MM.1S (cell line): ENCODE measurements at regions not wholly inside any gene's neighbourhood (a gene's known extent, or its start where the extent isn't known, plus 50 kb on each side); places are given as distances from the start of the nearest gene placed in this dataset.
A peak's percentile ranks its signal among the peaks of the same experiment; 100 is the strongest.

Experiments used
- DNase-seq: peaks from one replicate; pipeline ENCODE4 v3.0.0-alpha.2; 2015
- H2AFZ ChIP-seq: fragments of 300-600 bp; sonication (generic); 2 replicates; pipeline ENCODE4 v1.6.0; 2016; ENCODE audit warnings: antibody characterized with exemption, low read length
- H3F3A ChIP-seq: fragments of 300-600 bp; sonication (generic); 2 replicates; pipeline ENCODE4 v1.6.1; 2016; ENCODE audit warnings: mild to moderate bottlenecking, antibody characterized with exemption, low read length, moderate library complexity, mixed read lengths; ENCODE audit not compliant: insufficient read depth
- H3K27ac ChIP-seq: fragments of 300-600 bp; sonication (generic); 2 replicates; pipeline ENCODE4 v1.5.1; 2016; ENCODE audit warnings: mild to moderate bottlenecking, low read length
- H3K27me3 ChIP-seq: fragments of 300-600 bp; sonication (generic); replicated peaks from 2 replicates; pipeline ENCODE4 v1.6.0; 2016; ENCODE audit warnings: low read length; ENCODE audit not compliant: insufficient read depth
- H3K36me3 ChIP-seq: fragments of 300-600 bp; sonication (generic); replicated peaks from 2 replicates; pipeline ENCODE4 v1.6.1; 2016; ENCODE audit warnings: mild to moderate bottlenecking, low read length, mixed read lengths; ENCODE audit not compliant: insufficient read depth
- H3K4me1 ChIP-seq: fragments of 300-600 bp; sonication (generic); 2 replicates; pipeline ENCODE4 v1.6.1; 2016; ENCODE audit warnings: low read length, mixed read lengths
- H3K4me2 ChIP-seq: fragments of 300-600 bp; sonication (generic); 2 replicates; pipeline ENCODE4 v1.6.0; 2016; ENCODE audit warnings: low read depth, low read length
- H3K4me3 ChIP-seq: fragments of 300-600 bp; sonication (generic); 2 replicates; pipeline ENCODE4 v1.5.1; 2016; ENCODE audit warnings: low read length, mixed read lengths
- H3K79me2 ChIP-seq: fragments of 300-600 bp; sonication (generic); 2 replicates; pipeline ENCODE4 v1.6.1; 2016; ENCODE audit warnings: mixed run types, low read length, mixed read lengths
- H3K9ac ChIP-seq: fragments of 300-600 bp; sonication (generic); 2 replicates; pipeline ENCODE4 v1.6.1; 2016; ENCODE audit warnings: low read length, mixed read lengths
- H3K9me2 ChIP-seq: fragments of 300-600 bp; sonication (generic); replicated peaks from 2 replicates; pipeline ENCODE4 v1.6.1; 2016; ENCODE audit warnings: mild to moderate bottlenecking, low read length, mixed read lengths; ENCODE audit not compliant: insufficient read depth
- H3K9me3 ChIP-seq: fragments of 300-600 bp; sonication (generic); replicated peaks from 2 replicates; pipeline ENCODE4 v1.6.1; 2016; ENCODE audit warnings: mild to moderate bottlenecking, low read length, mixed read lengths; ENCODE audit not compliant: insufficient read depth
- H4K20me1 ChIP-seq: fragments of 300-600 bp; sonication (generic); 2 replicates; pipeline ENCODE4 v1.6.1; 2016; ENCODE audit warnings: mild to moderate bottlenecking, low read length, moderate library complexity, mixed read lengths; ENCODE audit not compliant: insufficient read depth
- EZH2 ChIP-seq: fragments of 300-600 bp; sonication (generic); optimal IDR thresholded peaks from 2 replicates; pipeline ENCODE3; 2017; ENCODE audit warnings: low read depth, mild to moderate bottlenecking, antibody characterized with exemption, low read length, mixed read lengths
- EZH2phosphoT487 ChIP-seq: fragments of 300-600 bp; sonication (generic); IDR thresholded peaks from 2 replicates; pipeline ENCODE4 v1.6.1; 2018; ENCODE audit warnings: antibody characterized with exemption, low read length
- TF ChIP-seq, protein P1 (sequence below): fragments of 300-600 bp; sonication (generic); IDR thresholded peaks from 2 replicates; pipeline ENCODE4 v1.5.1; 2016; ENCODE audit warnings: antibody characterized with exemption, low read length, mixed read lengths

DNA sequence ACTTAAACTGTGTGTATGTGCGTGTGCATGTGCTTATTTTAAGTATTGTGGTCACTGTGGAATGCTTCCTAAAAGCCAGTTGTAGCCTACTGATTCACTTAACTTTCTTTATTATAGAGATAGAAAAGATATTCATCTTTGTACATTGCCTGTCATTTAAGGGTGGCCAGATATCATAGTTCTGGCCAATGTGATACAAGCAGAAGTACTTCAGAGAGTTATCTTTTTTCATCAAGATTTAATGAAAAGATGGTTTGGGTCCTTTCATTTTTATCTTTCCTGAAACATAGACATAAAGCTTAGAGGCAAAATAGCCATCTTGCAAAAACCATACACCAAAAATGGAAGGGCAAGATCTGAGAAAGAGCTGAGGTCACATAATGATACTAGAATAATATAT is 744.7 kb upstream of the ADGRL3 start:
- Histone ChIP-seq H3K9me2 (no peaks in the 10 kb centered on the region), H3K4me3 (no peak overlapping the region), H3K27me3 (no peaks in the 10 kb centered on the region), H3F3A (no peaks in the 10 kb centered on the region), H3K27ac (no peak overlapping the region), H2AFZ (no peak overlapping the region), H4K20me1 (no peaks in the 10 kb centered on the region), H3K9me3 (no peaks in the 10 kb centered on the region), H3K36me3 (no peaks in the 10 kb centered on the region), H3K4me1 (no peaks in the 10 kb centered on the region), H3K79me2 (no peaks in the 10 kb centered on the region), H3K4me2 (no peak overlapping the region), H3K9ac (no peak overlapping the region)
- TF ChIP-seq, protein P1, sequence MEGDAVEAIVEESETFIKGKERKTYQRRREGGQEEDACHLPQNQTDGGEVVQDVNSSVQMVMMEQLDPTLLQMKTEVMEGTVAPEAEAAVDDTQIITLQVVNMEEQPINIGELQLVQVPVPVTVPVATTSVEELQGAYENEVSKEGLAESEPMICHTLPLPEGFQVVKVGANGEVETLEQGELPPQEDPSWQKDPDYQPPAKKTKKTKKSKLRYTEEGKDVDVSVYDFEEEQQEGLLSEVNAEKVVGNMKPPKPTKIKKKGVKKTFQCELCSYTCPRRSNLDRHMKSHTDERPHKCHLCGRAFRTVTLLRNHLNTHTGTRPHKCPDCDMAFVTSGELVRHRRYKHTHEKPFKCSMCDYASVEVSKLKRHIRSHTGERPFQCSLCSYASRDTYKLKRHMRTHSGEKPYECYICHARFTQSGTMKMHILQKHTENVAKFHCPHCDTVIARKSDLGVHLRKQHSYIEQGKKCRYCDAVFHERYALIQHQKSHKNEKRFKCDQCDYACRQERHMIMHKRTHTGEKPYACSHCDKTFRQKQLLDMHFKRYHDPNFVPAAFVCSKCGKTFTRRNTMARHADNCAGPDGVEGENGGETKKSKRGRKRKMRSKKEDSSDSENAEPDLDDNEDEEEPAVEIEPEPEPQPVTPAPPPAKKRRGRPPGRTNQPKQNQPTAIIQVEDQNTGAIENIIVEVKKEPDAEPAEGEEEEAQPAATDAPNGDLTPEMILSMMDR = no peak
- TF ChIP-seq EZH2phosphoT487 = no peak
- DNase-seq = no peak

DNA sequence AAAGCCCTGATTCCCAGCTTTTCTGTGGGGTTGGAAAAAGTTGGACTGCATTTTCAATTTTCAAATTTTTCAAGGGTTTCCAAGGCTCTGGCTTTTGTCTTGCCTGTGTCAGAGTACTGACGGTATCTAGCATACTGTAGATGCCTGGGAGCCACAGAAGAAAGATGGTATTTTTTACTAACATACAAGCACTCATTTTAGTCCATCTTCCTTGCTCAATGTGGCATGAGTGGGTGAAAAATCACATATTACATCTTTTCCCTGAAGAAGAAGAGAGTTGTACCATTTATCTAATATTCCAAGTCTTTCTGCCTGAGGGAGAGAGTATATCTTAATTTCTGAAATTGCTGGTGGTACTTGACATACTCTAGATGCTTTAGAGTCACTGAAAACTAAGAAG is 738.6 kb upstream of the ADGRL3 start:
- Histone ChIP-seq H4K20me1 (no peaks in the 10 kb centered on the region; the same call in 1 of the 2 replicates), H3K79me2 (no peaks in the 10 kb centered on the region), H3F3A (no peaks in the 10 kb centered on the region), H3K27ac (no peak overlapping the region), H3K4me1 (no peaks in the 10 kb centered on the region), H3K9me3 (no peaks in the 10 kb centered on the region), H3K4me2 (no peak overlapping the region), H3K9ac (no peak overlapping the region), H3K4me3 (no peak overlapping the region), H2AFZ (no peak overlapping the region), H3K36me3 (no peaks in the 10 kb centered on the region), H3K27me3 (no peaks in the 10 kb centered on the region), H3K9me2 (no peaks in the 10 kb centered on the region)
- no peak for DNase-seq
- TF ChIP-seq EZH2phosphoT487 = no peak
- TF ChIP-seq, protein P1 = no peak
- no peak for TF ChIP-seq EZH2

GRCh38 chr4:60463857-60464502 is 736.1 kb upstream of the ADGRL3 start:
- no peaks in the 10 kb centered on the region for H3K9me2 ChIP-seq
- no peaks in the 10 kb centered on the region for H3K79me2 ChIP-seq
- TF ChIP-seq EZH2 (no peak), EZH2phosphoT487 (no peak)
- TF ChIP-seq, protein P1 = peak; percentile 65
- H3K27ac ChIP-seq = no peak overlapping the region
- no peak overlapping the region for H3K9ac ChIP-seq
- H3K36me3 ChIP-seq = no peaks in the 10 kb centered on the region
- no peak overlapping the region for H3K4me3 ChIP-seq
- no peaks in the 10 kb centered on the region; the same call in 1 of the 2 replicates for H4K20me1 ChIP-seq
- DNase-seq = peak; percentile 50
- H3K27me3 ChIP-seq = no peaks in the 10 kb centered on the region
- H3K4me1 ChIP-seq = no peaks in the 10 kb centered on the region
- no peaks in the 10 kb centered on the region for H3F3A ChIP-seq
- H2AFZ ChIP-seq = 0 out of 2 replicates have a peak overlapping the region, but pooled peaks have one; percentile 22
- H3K4me2 ChIP-seq = no peak overlapping the region
- H3K9me3 ChIP-seq = no peaks in the 10 kb centered on the region
